ENCODE measurements at regions not wholly inside any gene's neighbourhood (a gene's known extent, or its start where the extent isn't known, plus 50 kb on each side); places are given as distances from the start of the nearest gene placed in this dataset.

DNA sequence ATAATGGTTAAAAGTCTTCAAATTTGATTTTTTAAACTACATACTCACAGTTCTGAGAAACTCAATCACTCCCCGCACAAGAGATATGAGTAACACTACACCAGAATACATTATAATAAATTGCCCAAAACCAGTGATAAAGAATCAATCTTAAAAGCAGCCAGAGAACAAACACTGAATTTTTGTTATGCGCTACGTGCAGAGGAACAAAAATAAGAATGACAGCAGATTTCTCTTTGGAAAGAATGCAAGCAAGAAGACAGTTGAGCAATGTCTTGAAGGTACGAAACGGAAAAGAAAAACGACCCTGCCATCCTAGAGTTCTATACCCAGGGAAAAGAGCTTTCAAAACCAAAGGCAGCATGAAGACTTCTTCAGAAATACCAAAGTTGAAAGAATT is 216.7 kb downstream of the TTLL2 start:
- TF ChIP-seq XRCC4 (IDR thresholded peaks at IDR 0.05; ENCODE audit: extremely low read depth, insufficient read depth, insufficient read length) (no peak), HNRNPL (IDR thresholded peaks at IDR 0.05; ENCODE audit: low read depth, low read length) (no peak), ZBTB1 (CRISPR knock-in tag; IDR thresholded peaks at IDR 0.05; ENCODE audit: borderline replicate concordance, low read depth) (no peak), ZNF785 (CRISPR knock-in tag; IDR thresholded peaks at IDR 0.05) (no peak), GATA2 (CRISPR knock-in tag; IDR thresholded peaks at IDR 0.05) (no peak)
- TF ChIP-seq, protein P1, sequence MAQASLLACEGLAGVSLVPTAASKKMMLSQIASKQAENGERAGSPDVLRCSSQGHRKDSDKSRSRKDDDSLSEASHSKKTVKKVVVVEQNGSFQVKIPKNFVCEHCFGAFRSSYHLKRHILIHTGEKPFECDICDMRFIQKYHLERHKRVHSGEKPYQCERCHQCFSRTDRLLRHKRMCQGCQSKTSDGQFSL (CRISPR knock-in tag; IDR thresholded peaks at IDR 0.05): no peak
- TF ChIP-seq, protein P1 (tag; IDR thresholded peaks at IDR 0.05): no peak
- TF ChIP-seq, protein P2, sequence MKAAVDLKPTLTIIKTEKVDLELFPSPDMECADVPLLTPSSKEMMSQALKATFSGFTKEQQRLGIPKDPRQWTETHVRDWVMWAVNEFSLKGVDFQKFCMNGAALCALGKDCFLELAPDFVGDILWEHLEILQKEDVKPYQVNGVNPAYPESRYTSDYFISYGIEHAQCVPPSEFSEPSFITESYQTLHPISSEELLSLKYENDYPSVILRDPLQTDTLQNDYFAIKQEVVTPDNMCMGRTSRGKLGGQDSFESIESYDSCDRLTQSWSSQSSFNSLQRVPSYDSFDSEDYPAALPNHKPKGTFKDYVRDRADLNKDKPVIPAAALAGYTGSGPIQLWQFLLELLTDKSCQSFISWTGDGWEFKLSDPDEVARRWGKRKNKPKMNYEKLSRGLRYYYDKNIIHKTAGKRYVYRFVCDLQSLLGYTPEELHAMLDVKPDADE (conservative IDR thresholded peaks at IDR 0.05; ENCODE audit: control insufficient read depth, low read depth, low read length): no peak
- TF ChIP-seq, protein P3, sequence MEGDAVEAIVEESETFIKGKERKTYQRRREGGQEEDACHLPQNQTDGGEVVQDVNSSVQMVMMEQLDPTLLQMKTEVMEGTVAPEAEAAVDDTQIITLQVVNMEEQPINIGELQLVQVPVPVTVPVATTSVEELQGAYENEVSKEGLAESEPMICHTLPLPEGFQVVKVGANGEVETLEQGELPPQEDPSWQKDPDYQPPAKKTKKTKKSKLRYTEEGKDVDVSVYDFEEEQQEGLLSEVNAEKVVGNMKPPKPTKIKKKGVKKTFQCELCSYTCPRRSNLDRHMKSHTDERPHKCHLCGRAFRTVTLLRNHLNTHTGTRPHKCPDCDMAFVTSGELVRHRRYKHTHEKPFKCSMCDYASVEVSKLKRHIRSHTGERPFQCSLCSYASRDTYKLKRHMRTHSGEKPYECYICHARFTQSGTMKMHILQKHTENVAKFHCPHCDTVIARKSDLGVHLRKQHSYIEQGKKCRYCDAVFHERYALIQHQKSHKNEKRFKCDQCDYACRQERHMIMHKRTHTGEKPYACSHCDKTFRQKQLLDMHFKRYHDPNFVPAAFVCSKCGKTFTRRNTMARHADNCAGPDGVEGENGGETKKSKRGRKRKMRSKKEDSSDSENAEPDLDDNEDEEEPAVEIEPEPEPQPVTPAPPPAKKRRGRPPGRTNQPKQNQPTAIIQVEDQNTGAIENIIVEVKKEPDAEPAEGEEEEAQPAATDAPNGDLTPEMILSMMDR (IDR thresholded peaks at IDR 0.05 in 2 of 3, conservative IDR thresholded peaks at IDR 0.05 in 1 of 3; ENCODE audit: insufficient read depth in 2 of 3, low read depth in 1 of 3, low read length in 3 of 3): no peak
- TF ChIP-seq, protein P4, sequence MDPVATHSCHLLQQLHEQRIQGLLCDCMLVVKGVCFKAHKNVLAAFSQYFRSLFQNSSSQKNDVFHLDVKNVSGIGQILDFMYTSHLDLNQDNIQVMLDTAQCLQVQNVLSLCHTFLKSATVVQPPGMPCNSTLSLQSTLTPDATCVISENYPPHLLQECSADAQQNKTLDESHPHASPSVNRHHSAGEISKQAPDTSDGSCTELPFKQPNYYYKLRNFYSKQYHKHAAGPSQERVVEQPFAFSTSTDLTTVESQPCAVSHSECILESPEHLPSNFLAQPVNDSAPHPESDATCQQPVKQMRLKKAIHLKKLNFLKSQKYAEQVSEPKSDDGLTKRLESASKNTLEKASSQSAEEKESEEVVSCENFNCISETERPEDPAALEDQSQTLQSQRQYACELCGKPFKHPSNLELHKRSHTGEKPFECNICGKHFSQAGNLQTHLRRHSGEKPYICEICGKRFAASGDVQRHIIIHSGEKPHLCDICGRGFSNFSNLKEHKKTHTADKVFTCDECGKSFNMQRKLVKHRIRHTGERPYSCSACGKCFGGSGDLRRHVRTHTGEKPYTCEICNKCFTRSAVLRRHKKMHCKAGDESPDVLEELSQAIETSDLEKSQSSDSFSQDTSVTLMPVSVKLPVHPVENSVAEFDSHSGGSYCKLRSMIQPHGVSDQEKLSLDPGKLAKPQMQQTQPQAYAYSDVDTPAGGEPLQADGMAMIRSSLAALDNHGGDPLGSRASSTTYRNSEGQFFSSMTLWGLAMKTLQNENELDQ (CRISPR knock-in tag; IDR thresholded peaks at IDR 0.05; ENCODE audit: borderline replicate concordance): no peak
